Breast epithelium (tissue), 3 donors: ENCODE measurements at regions not wholly inside any gene's neighbourhood (a gene's known extent, or its start where the extent isn't known, plus 50 kb on each side); places are given as distances from the start of the nearest gene placed in this dataset.

Experiments
- POLR2A ChIP-seq: fragments of 450-650 bp; IDR thresholded peaks from one replicate; pipeline ENCODE4 v1.6.1; 2016; ENCODE audit warnings: antibody characterized with exemption, mild to moderate bottlenecking, moderate library complexity
- TF ChIP-seq, protein P1 (sequence below), 3 donors: fragments of 450-650 bp; IDR thresholded peaks; one replicate each; pipeline ENCODE4 v1.5.1; 2016 to 2017; ENCODE audit warnings: antibody characterized with exemption in 3 of 3, mild to moderate bottlenecking in 3 of 3, moderate library complexity in 3 of 3

DNA sequence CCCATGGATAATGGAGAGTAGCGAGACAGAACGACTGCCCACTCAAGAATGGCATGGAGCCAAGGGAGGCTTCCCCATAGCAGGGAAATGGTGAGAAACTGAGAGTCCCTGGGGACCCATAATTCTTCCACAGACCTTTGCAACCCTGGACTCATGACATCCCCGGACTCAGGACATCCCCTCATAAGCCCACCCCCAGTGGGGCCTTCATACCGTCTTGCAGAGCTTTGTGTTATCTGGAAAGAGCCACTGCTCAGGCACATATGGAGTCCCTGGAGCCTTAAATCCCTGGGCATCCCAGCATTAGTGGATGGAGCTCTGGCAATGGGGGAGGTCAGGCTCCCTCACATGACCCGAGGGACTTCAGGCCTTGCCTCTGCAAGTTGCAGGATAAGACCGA lies 865.4 kb upstream of the ARRDC3 start:
- TF ChIP-seq POLR2A = no peak
- TF ChIP-seq, protein P1, sequence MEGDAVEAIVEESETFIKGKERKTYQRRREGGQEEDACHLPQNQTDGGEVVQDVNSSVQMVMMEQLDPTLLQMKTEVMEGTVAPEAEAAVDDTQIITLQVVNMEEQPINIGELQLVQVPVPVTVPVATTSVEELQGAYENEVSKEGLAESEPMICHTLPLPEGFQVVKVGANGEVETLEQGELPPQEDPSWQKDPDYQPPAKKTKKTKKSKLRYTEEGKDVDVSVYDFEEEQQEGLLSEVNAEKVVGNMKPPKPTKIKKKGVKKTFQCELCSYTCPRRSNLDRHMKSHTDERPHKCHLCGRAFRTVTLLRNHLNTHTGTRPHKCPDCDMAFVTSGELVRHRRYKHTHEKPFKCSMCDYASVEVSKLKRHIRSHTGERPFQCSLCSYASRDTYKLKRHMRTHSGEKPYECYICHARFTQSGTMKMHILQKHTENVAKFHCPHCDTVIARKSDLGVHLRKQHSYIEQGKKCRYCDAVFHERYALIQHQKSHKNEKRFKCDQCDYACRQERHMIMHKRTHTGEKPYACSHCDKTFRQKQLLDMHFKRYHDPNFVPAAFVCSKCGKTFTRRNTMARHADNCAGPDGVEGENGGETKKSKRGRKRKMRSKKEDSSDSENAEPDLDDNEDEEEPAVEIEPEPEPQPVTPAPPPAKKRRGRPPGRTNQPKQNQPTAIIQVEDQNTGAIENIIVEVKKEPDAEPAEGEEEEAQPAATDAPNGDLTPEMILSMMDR (IDR thresholded peaks at IDR 0.05) = no peak
